NOMO-1 treated with DMSO at 0.1 percent for 48 hours (cell line): ENCODE measurements at regions not wholly inside any gene's neighbourhood (a gene's known extent, or its start where the extent isn't known, plus 50 kb on each side); places are given as distances from the start of the nearest gene placed in this dataset.

ENCODE experiments used
- DNase-seq: peaks from one replicate; lab custom pipeline; 2025; ENCODE audit not compliant: unreplicated experiment; lab: John Stamatoyannopoulos, UW

DNA sequence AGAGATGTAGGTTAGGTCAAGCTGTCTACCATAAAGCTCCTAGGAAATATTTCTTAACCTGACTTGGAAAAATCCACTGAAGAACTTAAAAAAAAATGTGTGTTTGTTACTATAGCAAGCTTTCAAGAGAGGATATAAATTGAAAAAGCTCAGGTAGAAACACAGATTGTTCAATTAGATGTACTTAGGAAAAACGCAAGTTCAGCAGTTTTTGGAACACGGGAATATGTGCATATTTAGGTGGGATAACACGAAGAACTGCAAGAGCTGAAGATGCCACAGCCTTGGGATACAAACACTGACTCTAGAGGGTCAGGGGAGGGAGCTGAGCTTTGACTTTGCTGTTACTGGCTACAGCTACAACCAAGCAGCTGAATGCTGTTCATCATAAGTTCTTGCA lies 77.8 kb upstream of the FSHB start:
- no peak for DNase-seq

DNA sequence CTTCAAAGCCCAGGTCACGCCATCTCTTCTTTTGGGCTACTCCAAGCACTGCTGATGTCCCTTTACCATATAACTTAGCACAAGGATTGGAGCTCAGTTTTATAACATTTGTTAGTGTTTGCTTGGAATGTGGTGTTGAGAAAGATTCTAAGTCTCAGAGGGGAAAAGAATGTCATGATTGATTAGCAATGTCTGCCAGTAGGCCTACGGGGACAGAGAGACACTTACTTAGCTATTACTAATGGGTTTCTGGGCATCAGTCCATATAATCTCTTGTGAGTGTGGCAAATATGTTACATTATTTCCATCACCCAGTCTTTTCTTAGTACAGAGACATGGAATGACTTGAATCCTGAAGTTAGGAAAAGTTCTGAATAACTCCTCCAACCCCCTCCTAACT lies 75.4 kb upstream of the FSHB start:
- DNase-seq, result no peak

DNA sequence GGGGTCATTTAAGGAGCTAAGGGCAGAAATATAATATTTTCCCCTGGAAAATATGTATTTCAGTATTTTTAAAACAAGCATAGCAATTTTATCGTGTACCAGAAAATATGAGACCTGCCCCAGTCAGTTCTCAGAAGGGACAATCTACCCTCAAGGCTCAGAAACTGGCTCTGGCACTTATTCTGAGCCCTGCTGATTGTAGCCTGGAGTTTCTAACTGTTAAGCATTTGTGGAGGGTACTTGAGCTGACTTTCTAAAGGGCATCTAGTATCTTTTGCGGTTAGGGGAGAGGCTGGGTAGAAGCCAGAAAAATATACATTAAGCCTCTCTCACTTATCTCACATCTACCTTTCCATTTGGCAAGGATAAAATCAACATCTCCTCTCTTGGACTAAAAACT lies 71.3 kb upstream of the FSHB start:
- DNase-seq, result no peak

DNA sequence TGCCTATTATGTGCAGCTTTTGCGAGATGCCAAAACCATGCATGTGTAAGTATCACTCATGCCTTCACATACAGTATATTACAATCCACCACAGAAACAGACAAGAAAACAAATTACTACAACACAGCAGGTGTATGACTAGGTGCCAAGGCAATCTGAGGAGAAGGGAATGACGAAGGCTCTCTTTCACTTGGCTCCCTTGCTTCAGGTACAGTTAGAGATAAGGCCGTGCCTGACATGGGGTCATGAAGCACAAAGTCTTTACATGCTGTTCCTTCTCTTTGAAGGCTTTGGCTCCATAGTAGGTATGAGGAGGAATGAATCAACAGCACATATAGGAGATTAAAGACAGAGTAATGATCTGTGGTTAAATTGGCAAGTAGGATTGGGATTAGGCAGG lies 65.2 kb upstream of the FSHB start:
- DNase-seq, result no peak

DNA sequence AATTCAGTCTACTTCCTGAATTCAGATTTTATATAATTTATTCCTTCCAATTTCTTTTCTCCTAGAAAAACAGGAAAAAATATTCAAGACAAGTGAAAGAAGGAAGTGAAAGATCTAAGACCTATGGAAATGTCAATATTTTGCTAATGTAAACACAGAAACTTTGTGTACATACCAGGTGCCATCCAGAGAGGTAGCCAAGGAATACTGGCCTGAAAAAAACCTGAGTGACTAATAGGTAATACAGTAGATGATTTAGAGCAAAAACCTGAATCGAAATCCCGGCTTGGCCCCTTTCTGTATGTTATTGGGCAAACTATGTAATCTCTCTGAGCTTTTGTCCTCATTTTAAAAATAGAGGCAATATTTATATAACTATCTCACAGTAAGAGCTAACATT lies 59.2 kb upstream of the FSHB start:
- no peak for DNase-seq

DNA sequence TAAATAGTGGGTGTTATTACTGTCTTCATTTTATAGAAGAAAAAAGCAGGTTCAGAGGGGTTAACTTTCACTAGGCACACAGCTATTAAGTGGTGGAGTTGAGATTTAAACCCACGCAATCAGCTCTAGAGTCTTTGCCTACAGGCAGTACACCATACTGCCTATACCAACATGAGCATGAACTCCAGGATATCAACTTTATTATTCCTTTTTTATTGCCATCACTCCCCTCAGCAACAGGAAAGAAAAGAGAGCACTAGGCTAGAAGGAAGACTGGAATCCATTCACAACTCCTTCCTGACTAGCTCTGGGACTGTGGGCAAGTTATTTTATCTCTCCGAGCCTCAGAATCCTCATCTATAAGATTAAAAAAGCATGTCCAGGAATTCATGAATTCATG lies 58.7 kb upstream of the FSHB start:
- no peak for DNase-seq

DNA sequence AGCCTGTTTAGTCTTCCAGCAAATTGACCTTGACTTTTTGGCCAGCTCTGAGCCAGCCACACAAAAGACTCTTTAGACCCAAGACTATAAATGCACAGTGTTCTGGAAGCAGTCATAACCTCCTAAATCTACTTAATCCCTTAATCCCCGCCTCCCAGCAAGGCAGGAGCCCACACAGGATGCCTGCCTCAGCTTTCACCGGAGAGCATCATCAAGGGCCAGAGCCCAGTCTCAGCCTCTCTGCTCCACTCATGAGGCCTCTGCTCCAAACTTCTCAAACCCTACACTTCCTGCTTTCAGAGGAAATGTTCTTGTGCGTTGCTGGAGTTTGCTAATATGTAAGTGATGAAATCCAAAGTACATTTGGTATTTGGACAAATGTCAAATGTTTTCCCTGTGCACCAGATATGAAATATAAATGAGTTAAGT lies 57.9 kb upstream of the FSHB start:
- DNase-seq, result no peak

DNA sequence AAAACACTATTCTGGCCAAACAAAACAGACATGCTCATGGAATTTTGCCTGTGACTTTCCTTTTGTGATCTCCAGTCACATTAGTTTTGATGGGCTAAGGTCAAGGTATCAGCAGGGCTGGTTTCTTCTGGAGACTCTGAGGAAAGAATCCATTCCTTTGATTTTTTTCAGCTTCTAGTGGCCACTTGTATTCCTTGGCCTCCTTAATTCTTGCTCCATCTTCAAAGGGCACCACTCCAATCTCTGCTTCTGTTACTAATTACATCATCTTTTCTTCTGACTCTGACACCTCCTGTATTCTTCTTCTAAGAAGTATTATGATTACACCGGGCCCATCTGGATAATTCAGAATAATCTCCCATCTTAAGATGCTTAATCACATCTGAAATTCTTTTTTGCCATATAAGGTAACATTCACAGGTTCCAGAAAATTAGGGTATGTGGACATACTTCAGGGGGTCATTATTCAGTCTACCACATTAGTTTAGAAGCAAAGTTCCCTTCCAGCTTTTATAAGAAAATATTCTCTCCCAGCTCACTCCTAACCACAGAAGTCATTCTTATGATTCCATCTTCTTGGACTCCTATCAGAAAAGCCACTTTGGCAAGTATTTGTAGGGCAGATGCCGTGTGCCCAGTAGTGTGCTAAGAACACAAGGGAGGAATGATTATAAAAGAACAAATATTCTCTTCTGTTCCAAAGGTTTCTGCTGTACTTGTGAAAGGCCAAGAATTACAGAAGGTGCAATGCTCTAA lies 56.4 kb upstream of the FSHB start:
- no peak for DNase-seq
